CD14-positive monocyte (primary cell): ENCODE measurements at regions not wholly inside any gene's neighbourhood (a gene's known extent, or its start where the extent isn't known, plus 50 kb on each side); places are given as distances from the start of the nearest gene placed in this dataset.

Source experiments
- DNase-seq, 3 donors: peaks; one replicate each; pipeline ENCODE4 v3.0.0-alpha.2; 2011 to 2022
- H2AFZ ChIP-seq: 2 replicates; pipeline ENCODE4 v1.6.0; 2012; ENCODE audit warnings: mild to moderate bottlenecking, low read depth, low read length, inconsistent platforms; ENCODE audit not compliant: insufficient read depth, poor library complexity, severe bottlenecking
- H3K27ac ChIP-seq, 2 donors: 1 replicate in 1 of 2; 2 replicates in 1 of 2; pipeline ENCODE4 v1.5.1; 2012 to 2013; ENCODE audit warnings: low read length in 2 of 2, control low read depth in 1 of 2, inconsistent platforms in 1 of 2, low read depth in 1 of 2, mild to moderate bottlenecking in 1 of 2
- H3K27me3 ChIP-seq, 2 donors: one replicate each; pipeline versions ENCODE4 v1.6.0 to v1.6.1; 2011 to 2013; ENCODE audit warnings: low read length in 2 of 2; ENCODE audit not compliant: control insufficient read depth in 2 of 2, insufficient read depth in 2 of 2
- H3K36me3 ChIP-seq, 2 donors: replicated peaks in 1 of 2; 1 replicate in 1 of 2; 2 replicates in 1 of 2; pipeline versions ENCODE4 v1.5.1 to v1.6.1; 2012 to 2013; ENCODE audit warnings: low read length in 2 of 2, control low read depth in 1 of 2, inconsistent platforms in 1 of 2, mild to moderate bottlenecking in 1 of 2; ENCODE audit not compliant: insufficient read depth in 2 of 2, control insufficient read depth in 1 of 2
- H3K4me1 ChIP-seq, 2 donors: 1 replicate in 1 of 2; 2 replicates in 1 of 2; pipeline versions ENCODE4 v1.5.1 to v1.6.1; 2012 to 2013; ENCODE audit warnings: low read length in 2 of 2, control low read depth in 1 of 2, inconsistent platforms in 1 of 2, mild to moderate bottlenecking in 1 of 2, moderate library complexity in 1 of 2; ENCODE audit not compliant: insufficient read depth in 2 of 2, control insufficient read depth in 1 of 2
- H3K4me2 ChIP-seq: replicated peaks from 2 replicates; pipeline ENCODE3; 2012; ENCODE audit warnings: low read length, moderate library complexity, mild to moderate bottlenecking; ENCODE audit not compliant: poor library complexity, severe bottlenecking; ENCODE audit errors: extremely low read depth
- H3K4me3 ChIP-seq, 3 experiments: fragments of 200-600 bp in 1 of 3; sonication (generic) in 1 of 3; replicated peaks in 1 of 3; 1 replicate in 2 of 3; 2 replicates in 1 of 3; pipeline ENCODE4 v1.5.1; 2011 to 2013; ENCODE audit warnings: low read length in 3 of 3, mild to moderate bottlenecking in 3 of 3, control low read depth in 2 of 3, low read depth in 2 of 3, inconsistent platforms in 1 of 3, moderate library complexity in 1 of 3
- H3K79me2 ChIP-seq: 2 replicates; pipeline ENCODE4 v1.6.0; 2012; ENCODE audit warnings: mild to moderate bottlenecking, control low read depth, inconsistent platforms, low read length, moderate library complexity; ENCODE audit not compliant: insufficient read depth
- H3K9ac ChIP-seq: 2 replicates; pipeline ENCODE4 v1.6.0; 2017; ENCODE audit warnings: low read length, mild to moderate bottlenecking; ENCODE audit not compliant: insufficient read depth, poor library complexity, severe bottlenecking
- H3K9me3 ChIP-seq, 2 donors: replicated peaks in 1 of 2; 1 replicate in 1 of 2; 2 replicates in 1 of 2; pipeline versions ENCODE4 v1.5.1 to v1.6.1; 2012 to 2013; ENCODE audit warnings: low read length in 2 of 2, control low read depth in 1 of 2; ENCODE audit not compliant: control insufficient read depth in 1 of 2, insufficient read depth in 1 of 2
- H4K20me1 ChIP-seq: 2 replicates; pipeline ENCODE4 v1.6.0; 2012; ENCODE audit warnings: mild to moderate bottlenecking, low read length, control low read depth, moderate library complexity; ENCODE audit not compliant: insufficient read depth
- H3K27ac Mint-ChIP-seq, 7 donors: one replicate each; pipeline ENCODE4 v1.8.0; 2020; ENCODE audit warnings: mild to moderate bottlenecking in 7 of 7, mixed read lengths in 7 of 7, moderate library complexity in 6 of 7, inconsistent platforms in 2 of 7
- H3K27me3 Mint-ChIP-seq, 3 donors: one replicate each; pipeline ENCODE4 v1.8.0; 2021 to 2022; ENCODE audit warnings: low read depth in 3 of 3, mild to moderate bottlenecking in 3 of 3, mixed read lengths in 3 of 3, moderate library complexity in 3 of 3, inconsistent platforms in 1 of 3
- H3K36me3 Mint-ChIP-seq, 2 donors: one replicate each; pipeline ENCODE4 v1.8.0; 2020; ENCODE audit warnings: mixed read lengths in 2 of 2, inconsistent platforms in 1 of 2, mild to moderate bottlenecking in 1 of 2
- H3K4me1 Mint-ChIP-seq: one replicate; pipeline ENCODE4 v1.8.0; 2020; ENCODE audit warnings: mild to moderate bottlenecking, mixed read lengths
- H3K4me3 Mint-ChIP-seq, 2 donors: one replicate each; pipeline ENCODE4 v1.8.0; 2020; ENCODE audit warnings: mild to moderate bottlenecking in 2 of 2, mixed read lengths in 2 of 2, moderate library complexity in 1 of 2
- H3K9me3 Mint-ChIP-seq, 7 donors: one replicate each; pipeline ENCODE4 v1.8.0; 2020 to 2022; ENCODE audit warnings: mixed read lengths in 7 of 7, mild to moderate bottlenecking in 6 of 7, moderate library complexity in 6 of 7, inconsistent platforms in 2 of 7
- CTCF ChIP-seq: fragments of 200-600 bp; IDR thresholded peaks from one replicate; pipeline ENCODE4 v1.8.0; 2022; ENCODE audit warnings: antibody characterized with exemption, mild to moderate bottlenecking
- WGBS: methylation state at CpG from one replicate; pipeline ENCODE4 v1.1.5; 2013; ENCODE audit warnings: missing lambda C conversion rate; ENCODE audit not compliant: insufficient coverage; 5-methylcytosine and 5-hydroxymethylcytosine counted together
- intact Hi-C, 2 donors: fragments of 100-400 bp; cut with micrococcal nuclease; formaldehyde crosslinking; loops; one replicate each; pipeline versions ENCODE4 v1.15.0 to v1.15.1; 2023

- H3K4me3 ChIP-seq: no peak overlapping the region
- DNase-seq: no peak
- Mint-ChIP-seq H3K27ac (no peak overlapping the region), H3K4me1 (no peaks in the 10 kb centered on the region), H3K36me3 (no peaks in the 10 kb centered on the region), H3K27me3 (peaks cover 0 to 2% (median 2%) of the 10 kb centered on the region in 3 donors), H3K4me3 (no peak overlapping the region), H3K9me3 (peaks cover 0 to 1% (median 0%) of the 10 kb centered on the region in 7 donors)
- no peaks in the 10 kb centered on the region for H3K4me1 ChIP-seq
- H3K9me3 ChIP-seq: no peaks in the 10 kb centered on the region
- no peak overlapping the region for H2AFZ ChIP-seq
- no peak overlapping the region for H3K27ac ChIP-seq
- no peak overlapping the region for H3K9ac ChIP-seq
- H4K20me1 ChIP-seq: no peaks in the 10 kb centered on the region
- H3K36me3 ChIP-seq: no peaks in the 10 kb centered on the region
- H3K79me2 ChIP-seq: no peaks in the 10 kb centered on the region
- H3K27me3 ChIP-seq: no peaks in the 10 kb centered on the region
- no peak overlapping the region for H3K4me2 ChIP-seq
- no peak for TF ChIP-seq CTCF
- intact Hi-C loops: no loop called here
- 100% methylated on average over 3 of the region's 6 CpGs for WGBS
Measured at GRCh38 chr18:8980496-8980895, 122.0 kb upstream of the NDUFV2 start.

- Histone ChIP-seq H3K27me3 (no peaks in the 10 kb centered on the region), H3K9me3 (no peaks in the 10 kb centered on the region), H2AFZ (no peak overlapping the region), H3K9ac (no peak overlapping the region), H4K20me1 (no peaks in the 10 kb centered on the region), H3K4me1 (no peaks in the 10 kb centered on the region), H3K27ac (no peak overlapping the region), H3K79me2 (no peaks in the 10 kb centered on the region), H3K4me2 (no peak overlapping the region), H3K36me3 (no peaks in the 10 kb centered on the region), H3K4me3 (no peak overlapping the region)
- H3K36me3 Mint-ChIP-seq: no peaks in the 10 kb centered on the region
- H3K27ac Mint-ChIP-seq: no peak overlapping the region
- intact Hi-C loops: no loop called here
- TF ChIP-seq CTCF: no peak
- 96% methylated on average over 4 of the region's 6 CpGs for WGBS
- no peak overlapping the region for H3K4me3 Mint-ChIP-seq
- H3K27me3 Mint-ChIP-seq: peaks cover 0 to 6% (median 2%) of the 10 kb centered on the region in 3 donors
- peaks cover 0 to 1% (median 0%) of the 10 kb centered on the region in 7 donors for H3K9me3 Mint-ChIP-seq
- H3K4me1 Mint-ChIP-seq: no peaks in the 10 kb centered on the region
- no peak for DNase-seq
Measured at GRCh38 chr18:8980918-8981317, 121.6 kb upstream of the NDUFV2 start.
